OCI-LY3 (cell line): ENCODE measurements at regions not wholly inside any gene's neighbourhood (a gene's known extent, or its start where the extent isn't known, plus 50 kb on each side); places are given as distances from the start of the nearest gene placed in this dataset.

Experiments
- CTCF ChIP-seq: fragments of 200-600, 300-600 bp; sonication (generic); IDR thresholded peaks from 2 replicates; pipeline ENCODE4 v1.5.1; 2014; ENCODE audit warnings: antibody characterized with exemption, low read length, low read depth
- EZH2phosphoT487 ChIP-seq: fragments of 200-600 bp; shearing (Covaris generic); IDR thresholded peaks from 2 replicates; pipeline ENCODE4 v1.6.1; 2018; ENCODE audit warnings: antibody characterized with exemption, mixed run types, low read depth

GRCh38 chr18:10053861-10054260 lies 140.0 kb downstream of the VAPA start:
- TF ChIP-seq CTCF (no peak), EZH2phosphoT487 (no peak)
